Sigmoid colon (tissue), 6 donors: ENCODE measurements at regions not wholly inside any gene's neighbourhood (a gene's known extent, or its start where the extent isn't known, plus 50 kb on each side); places are given as distances from the start of the nearest gene placed in this dataset.

Experiments
- DNase-seq: peaks from one replicate; pipeline ENCODE4 v3.0.0-alpha.2; 2019
- H3K27ac ChIP-seq, 4 donors: fragments of 200-600 bp; sonication (generic); one replicate each; pipeline ENCODE4 v1.5.1; 2016 to 2019; ENCODE audit warnings: mild to moderate bottlenecking in 1 of 4
- H3K27me3 ChIP-seq, 3 donors: fragments of 200-600 bp; sonication (generic); one replicate each; pipeline ENCODE4 v1.5.1; 2019; ENCODE audit warnings: mild to moderate bottlenecking in 1 of 3
- H3K36me3 ChIP-seq, 4 donors: fragments of 200-600 bp; sonication (generic); one replicate each; pipeline ENCODE4 v1.5.1; 2016 to 2019
- H3K4me1 ChIP-seq, 4 donors: fragments of 200-600 bp; sonication (generic); one replicate each; pipeline ENCODE4 v1.5.1; 2017 to 2019
- H3K4me3 ChIP-seq, 4 donors: fragments of 200-600 bp; sonication (generic); one replicate each; pipeline ENCODE4 v1.5.1; 2017 to 2019; ENCODE audit warnings: mild to moderate bottlenecking in 2 of 4, moderate library complexity in 1 of 4
- H3K9me3 ChIP-seq, 4 donors: fragments of 200-600 bp in 3 of 4; sonication (generic) in 3 of 4; one replicate each; pipeline versions ENCODE4 v1.5.1 to v1.6.1; 2013 to 2019
- EP300 ChIP-seq, 4 donors: sonication (generic); formaldehyde crosslinking; IDR thresholded peaks; one replicate each; pipeline ENCODE4 v1.6.1; 2017; ENCODE audit warnings: antibody characterized with exemption in 4 of 4
- POLR2A ChIP-seq, 2 donors: fragments of 450-650 bp; IDR thresholded peaks; one replicate each; pipeline ENCODE4 v1.6.1; 2016; ENCODE audit warnings: antibody characterized with exemption in 2 of 2, mild to moderate bottlenecking in 2 of 2, moderate library complexity in 2 of 2
- POLR2AphosphoS5 ChIP-seq, 4 donors: sonication (generic); formaldehyde crosslinking; IDR thresholded peaks; one replicate each; pipeline ENCODE4 v1.6.1; 2017; ENCODE audit warnings: antibody characterized with exemption in 4 of 4
- WGBS, 2 donors: extraction: QIAGEN DNeasy Blood & Tissue Kit; methylation state at CpG; one replicate each; pipeline ENCODE4 v1.1.7; 2013; 5-methylcytosine and 5-hydroxymethylcytosine counted together
- intact Hi-C: fragments of 100-400 bp; cut with DNase I; formaldehyde crosslinking; loops from one replicate; pipeline ENCODE4 v1.15.1; 2023
- TF ChIP-seq, protein P1 (sequence below), 4 experiments: fragments of 450-650 bp in 3 of 4; fragments of 200-600 bp in 1 of 4; IDR thresholded peaks; one replicate each; pipeline ENCODE4 v1.5.1; 2016 to 2019; ENCODE audit warnings: antibody characterized with exemption in 4 of 4, mild to moderate bottlenecking in 3 of 4, moderate library complexity in 2 of 4
- donor health status: healthy with polysubstance abuse.
- donor health status: healthy.

DNA sequence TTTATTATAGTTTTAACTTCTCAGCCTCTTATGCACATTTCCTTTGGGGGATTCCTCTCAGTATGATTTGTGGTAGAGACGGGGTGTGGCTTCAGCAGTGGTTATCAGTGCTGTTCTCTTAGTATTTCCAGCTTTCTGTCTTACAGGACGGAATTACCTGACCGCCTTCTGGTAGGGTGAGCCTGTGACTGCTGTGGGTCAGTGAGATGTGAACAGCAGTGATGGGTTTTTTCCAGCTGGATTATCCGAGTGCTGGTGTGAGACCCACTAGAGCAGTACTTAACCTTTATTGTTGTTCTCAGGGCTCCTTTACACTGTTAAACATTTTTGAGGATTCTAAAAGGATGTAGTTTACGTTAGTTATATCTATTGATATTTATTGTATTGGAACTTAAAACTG, 135.2 kb downstream of the SLIT2 start:
- intact Hi-C loops = no loop called here
- peaks cover 0 to 17% (median 3%) of the 10 kb centered on the region in 4 donors for H3K4me1 ChIP-seq
- no peaks in the 10 kb centered on the region for H3K9me3 ChIP-seq
- no peaks in the 10 kb centered on the region for H3K36me3 ChIP-seq
- DNase-seq = no peak
- no peak for TF ChIP-seq POLR2A (IDR thresholded peaks at IDR 0.05)
- WGBS, 2 donors = 87 to 89% methylated on average over 5 of the region's 5 CpGs
- H3K27me3 ChIP-seq = no peaks in the 10 kb centered on the region
- no peak overlapping the region for H3K4me3 ChIP-seq
- no peak overlapping the region for H3K27ac ChIP-seq

DNA sequence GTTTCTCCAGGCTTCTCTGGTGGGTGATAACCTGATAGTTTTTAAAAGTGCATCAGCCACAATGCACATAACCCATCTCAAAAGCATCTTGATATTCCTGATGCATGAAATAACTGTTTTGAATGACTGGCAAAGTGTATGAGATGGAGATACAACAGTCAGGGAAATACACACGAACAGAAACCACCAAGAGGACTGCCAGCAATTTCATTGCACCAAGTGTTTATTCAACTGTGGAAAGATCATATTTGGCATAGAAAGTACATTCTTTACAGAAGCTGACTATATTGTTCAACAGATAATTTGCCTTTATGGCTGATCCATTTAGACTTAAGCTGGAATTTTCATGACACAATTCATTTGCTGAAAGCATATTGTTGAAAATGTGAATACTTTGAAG, 139.5 kb downstream of the SLIT2 start:
- WGBS, 2 donors = 9 to 57% methylated on average over 1 of the region's 1 CpG
- H3K27ac ChIP-seq = no peak overlapping the region
- TF ChIP-seq POLR2A (IDR thresholded peaks at IDR 0.05) = no peak
- TF ChIP-seq, protein P1, sequence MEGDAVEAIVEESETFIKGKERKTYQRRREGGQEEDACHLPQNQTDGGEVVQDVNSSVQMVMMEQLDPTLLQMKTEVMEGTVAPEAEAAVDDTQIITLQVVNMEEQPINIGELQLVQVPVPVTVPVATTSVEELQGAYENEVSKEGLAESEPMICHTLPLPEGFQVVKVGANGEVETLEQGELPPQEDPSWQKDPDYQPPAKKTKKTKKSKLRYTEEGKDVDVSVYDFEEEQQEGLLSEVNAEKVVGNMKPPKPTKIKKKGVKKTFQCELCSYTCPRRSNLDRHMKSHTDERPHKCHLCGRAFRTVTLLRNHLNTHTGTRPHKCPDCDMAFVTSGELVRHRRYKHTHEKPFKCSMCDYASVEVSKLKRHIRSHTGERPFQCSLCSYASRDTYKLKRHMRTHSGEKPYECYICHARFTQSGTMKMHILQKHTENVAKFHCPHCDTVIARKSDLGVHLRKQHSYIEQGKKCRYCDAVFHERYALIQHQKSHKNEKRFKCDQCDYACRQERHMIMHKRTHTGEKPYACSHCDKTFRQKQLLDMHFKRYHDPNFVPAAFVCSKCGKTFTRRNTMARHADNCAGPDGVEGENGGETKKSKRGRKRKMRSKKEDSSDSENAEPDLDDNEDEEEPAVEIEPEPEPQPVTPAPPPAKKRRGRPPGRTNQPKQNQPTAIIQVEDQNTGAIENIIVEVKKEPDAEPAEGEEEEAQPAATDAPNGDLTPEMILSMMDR (IDR thresholded peaks at IDR 0.05) = no peak
- no peak for DNase-seq
- intact Hi-C loops = no loop called here
- H3K4me3 ChIP-seq = no peak overlapping the region
- no peaks in the 10 kb centered on the region for H3K9me3 ChIP-seq
- H3K4me1 ChIP-seq = peaks cover 0 to 7% (median 2%) of the 10 kb centered on the region in 4 donors
- no peaks in the 10 kb centered on the region for H3K27me3 ChIP-seq
- no peaks in the 10 kb centered on the region for H3K36me3 ChIP-seq

DNA sequence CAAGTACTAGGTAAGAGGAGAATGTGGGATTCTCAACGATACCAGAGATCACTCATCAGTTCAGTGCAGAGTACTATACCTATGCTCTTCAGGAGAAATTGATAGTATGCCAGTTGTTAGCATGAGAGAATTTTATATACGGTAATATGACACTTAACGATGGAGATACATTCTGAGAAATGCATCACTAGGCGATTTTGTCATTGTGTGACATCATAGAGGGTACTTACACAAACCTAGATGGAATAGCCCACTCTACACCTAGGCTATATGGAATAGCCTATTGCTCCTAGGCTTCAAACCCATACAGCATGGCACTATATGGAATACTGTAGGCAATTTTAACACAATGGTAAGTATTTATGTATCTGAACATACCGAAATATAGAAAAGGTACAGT, 140.2 kb downstream of the SLIT2 start:
- H3K4me3 ChIP-seq = no peak overlapping the region
- no peaks in the 10 kb centered on the region for H3K27me3 ChIP-seq
- no peak for DNase-seq
- H3K9me3 ChIP-seq = no peaks in the 10 kb centered on the region
- intact Hi-C loops = no loop called here
- TF ChIP-seq EP300 (IDR thresholded peaks at IDR 0.05) = no peak
- no peak for TF ChIP-seq POLR2A (IDR thresholded peaks at IDR 0.05)
- TF ChIP-seq POLR2AphosphoS5 (IDR thresholded peaks at IDR 0.05) = no peak
- TF ChIP-seq, protein P1 (IDR thresholded peaks at IDR 0.05) = no peak
- peaks cover 0 to 7% (median 2%) of the 10 kb centered on the region in 4 donors for H3K4me1 ChIP-seq
- H3K27ac ChIP-seq = no peak overlapping the region
- WGBS, 2 donors = 87 to 91% methylated on average over 5 of the region's 5 CpGs
- no peaks in the 10 kb centered on the region for H3K36me3 ChIP-seq

DNA sequence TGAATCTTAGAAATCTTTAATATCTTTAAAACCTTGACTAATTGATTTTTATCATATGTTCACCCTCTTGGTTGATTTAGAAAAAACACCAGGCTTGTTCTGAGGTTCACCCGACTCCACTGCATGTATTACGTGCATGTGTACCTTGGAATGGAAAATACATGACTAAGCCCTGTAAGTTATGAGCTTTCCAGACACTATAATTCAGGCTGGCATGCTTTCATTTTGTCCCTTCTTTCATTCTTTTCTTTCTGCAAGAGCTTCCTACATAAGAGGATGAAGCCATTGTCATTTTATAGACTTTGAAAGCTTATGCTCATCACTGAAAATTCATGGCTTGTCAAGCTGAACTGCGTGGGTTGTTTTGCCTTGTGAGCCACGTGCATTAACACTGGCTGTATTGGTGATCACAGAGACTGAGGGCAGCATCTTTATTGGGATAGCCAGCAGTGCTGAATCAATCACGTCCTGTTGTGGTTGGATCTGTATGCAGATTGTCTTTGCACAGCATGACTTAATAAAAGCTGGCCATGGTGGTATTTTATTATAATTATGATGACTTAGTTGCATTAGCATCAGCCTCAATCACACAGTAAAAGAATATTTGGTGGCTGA, 141.9 kb downstream of the SLIT2 start:
- no peak for DNase-seq
- H3K27me3 ChIP-seq = no peaks in the 10 kb centered on the region
- WGBS, 2 donors = 72 to 76% methylated on average over 5 of the region's 5 CpGs
- no peak for TF ChIP-seq EP300 (IDR thresholded peaks at IDR 0.05)
- TF ChIP-seq, protein P1 (IDR thresholded peaks at IDR 0.05) = no peak
- no peak for TF ChIP-seq POLR2A (IDR thresholded peaks at IDR 0.05)
- no peak for TF ChIP-seq POLR2AphosphoS5 (IDR thresholded peaks at IDR 0.05)
- intact Hi-C loops = no loop called here
- no peaks in the 10 kb centered on the region for H3K36me3 ChIP-seq
- no peak overlapping the region for H3K27ac ChIP-seq
- H3K4me1 ChIP-seq = peaks cover 0 to 7% (median 2%) of the 10 kb centered on the region in 4 donors
- H3K9me3 ChIP-seq = no peaks in the 10 kb centered on the region
- H3K4me3 ChIP-seq = no peak overlapping the region

DNA sequence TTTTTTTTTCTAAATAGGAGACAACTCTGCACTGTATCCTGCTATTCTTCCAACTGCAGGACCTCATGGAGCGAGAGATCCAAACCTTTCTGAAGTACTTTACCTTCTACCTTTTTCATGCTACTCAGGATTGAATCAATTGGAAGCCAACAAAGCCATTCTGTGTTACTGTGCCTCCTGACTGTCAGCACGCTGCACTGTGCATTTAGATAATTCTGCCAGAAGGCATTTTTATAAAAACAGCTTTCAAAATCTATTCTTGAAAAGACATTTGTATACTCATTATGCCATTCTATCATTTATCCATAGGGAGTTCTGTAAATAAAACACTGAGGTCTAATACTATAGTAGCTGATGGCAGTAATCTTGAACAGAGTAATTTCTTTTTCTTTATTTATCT, 142.8 kb downstream of the SLIT2 start:
- Histone ChIP-seq H3K27ac (no peak overlapping the region), H3K9me3 (no peaks in the 10 kb centered on the region), H3K36me3 (no peaks in the 10 kb centered on the region), H3K27me3 (no peaks in the 10 kb centered on the region), H3K4me3 (no peak overlapping the region), H3K4me1 (peaks cover 0 to 7% (median 2%) of the 10 kb centered on the region in 4 donors)
- DNase-seq = no peak
- 83 to 87% methylated on average over 2 of the region's 2 CpGs for WGBS, 2 donors
- intact Hi-C loops = no loop called here
- TF ChIP-seq, protein P1 (IDR thresholded peaks at IDR 0.05) = no peak
- no peak for TF ChIP-seq POLR2A (IDR thresholded peaks at IDR 0.05)
- no peak for TF ChIP-seq EP300 (IDR thresholded peaks at IDR 0.05)
- TF ChIP-seq POLR2AphosphoS5 (IDR thresholded peaks at IDR 0.05) = no peak
